ENCODE measurements at regions not wholly inside any gene's neighbourhood (a gene's known extent, or its start where the extent isn't known, plus 50 kb on each side); places are given as distances from the start of the nearest gene placed in this dataset.

- no peak for TF ChIP-seq CTCF (conservative IDR thresholded peaks at IDR 0.05; ENCODE audit: low read depth, low read length)
- DNase-seq (ENCODE audit: low read depth) = no peak
- H3K4me3 ChIP-seq (ENCODE audit: low read depth, low read length) = no peak overlapping the region
Observed at GRCh38 chr12:131487388-131488124, 223.3 kb upstream of the SFSWAP start.

GRCh38 chr12:131489718-131490117, 221.2 kb upstream of the SFSWAP start:
- no peak for TF ChIP-seq CTCF (conservative IDR thresholded peaks at IDR 0.05; ENCODE audit: low read depth, low read length)

GRCh38 chr12:131491155-131491554, 219.7 kb upstream of the SFSWAP start:
- H3K4me3 ChIP-seq (ENCODE audit: low read depth, low read length) = no peak overlapping the region
- no peak for TF ChIP-seq CTCF (conservative IDR thresholded peaks at IDR 0.05; ENCODE audit: low read depth, low read length)
- DNase-seq (ENCODE audit: low read depth) = no peak

More at GRCh38 chr12:131489718-131490117, 221.2 kb upstream of the SFSWAP start:
- DNase-seq (ENCODE audit: low read depth) = no peak
- no peak overlapping the region for H3K4me3 ChIP-seq (ENCODE audit: low read depth, low read length)

- no peak for TF ChIP-seq CTCF (conservative IDR thresholded peaks at IDR 0.05; ENCODE audit: low read depth, low read length)
- H3K4me3 ChIP-seq (ENCODE audit: low read depth, low read length) = no peak overlapping the region
- DNase-seq (ENCODE audit: low read depth) = no peak
Observed at GRCh38 chr12:131491916-131492490, 218.9 kb upstream of the SFSWAP start.

GRCh38 chr12:131493068-131493826, 217.6 kb upstream of the SFSWAP start:
- no peak for TF ChIP-seq CTCF (conservative IDR thresholded peaks at IDR 0.05; ENCODE audit: low read depth, low read length)
- no peak for DNase-seq (ENCODE audit: low read depth)
- H3K4me3 ChIP-seq (ENCODE audit: low read depth, low read length) = no peak overlapping the region

- no peak for DNase-seq (ENCODE audit: low read depth)
- no peak for TF ChIP-seq CTCF (conservative IDR thresholded peaks at IDR 0.05; ENCODE audit: low read depth, low read length)
- no peak overlapping the region for H3K4me3 ChIP-seq (ENCODE audit: low read depth, low read length)
Observed at GRCh38 chr12:131494216-131494615, 216.7 kb upstream of the SFSWAP start.

Measured in choroid plexus epithelial cell (primary cell).